Transverse colon (tissue), 4 donors: ENCODE measurements at regions not wholly inside any gene's neighbourhood (a gene's known extent, or its start where the extent isn't known, plus 50 kb on each side); places are given as distances from the start of the nearest gene placed in this dataset.
"Not testable (repeated sequence)": the region's sequence is repeated elsewhere in the genome, so short reads cannot be mapped to it uniquely, and the experiment has no call there.

ENCODE experiments used
- EP300 ChIP-seq: sonication (generic); formaldehyde crosslinking; IDR thresholded peaks from one replicate; pipeline ENCODE4 v1.6.1; 2017; ENCODE audit warnings: antibody characterized with exemption, low read depth
- POLR2A ChIP-seq: fragments of 450-650 bp; IDR thresholded peaks from one replicate; pipeline ENCODE4 v1.6.1; 2016; ENCODE audit warnings: antibody characterized with exemption, mild to moderate bottlenecking, moderate library complexity
- POLR2AphosphoS5 ChIP-seq, 3 donors: sonication (generic); formaldehyde crosslinking; IDR thresholded peaks; one replicate each; pipeline ENCODE4 v1.6.1; 2016; ENCODE audit warnings: antibody characterized with exemption in 3 of 3
- TF ChIP-seq, protein P1 (sequence below), 5 experiments: fragments of 200-600 bp in 3 of 5; fragments of 450-650 bp in 2 of 5; sonication (generic) in 3 of 5; IDR thresholded peaks; 1 replicate in 2 of 5; 2 replicates in 3 of 5; pipeline ENCODE4 v1.5.1; 2016 to 2017; ENCODE audit warnings: antibody characterized with exemption in 5 of 5, inconsistent platforms in 3 of 5, mild to moderate bottlenecking in 2 of 5, moderate library complexity in 1 of 5

DNA sequence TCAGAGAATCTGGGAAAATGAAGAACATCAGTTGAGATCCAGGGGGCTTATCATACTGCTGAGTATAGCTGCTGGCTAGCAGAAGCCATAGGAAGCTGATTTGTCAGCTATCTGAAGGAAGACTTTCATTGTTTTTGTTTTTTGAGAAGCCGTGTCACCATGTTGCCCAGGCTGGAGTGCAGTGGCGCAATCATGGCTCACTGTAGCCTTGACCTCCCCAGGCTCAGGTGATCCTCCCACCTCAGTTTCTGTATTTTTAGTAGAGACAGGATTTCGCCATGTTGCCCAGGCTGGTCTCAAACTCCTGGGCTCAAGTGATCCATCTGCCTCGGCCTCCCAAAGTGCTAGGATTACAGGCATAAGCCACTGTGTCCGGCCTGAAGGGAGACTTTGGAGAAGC lies 101.5 kb upstream of the RHOBTB1 start:
- TF ChIP-seq, protein P1, sequence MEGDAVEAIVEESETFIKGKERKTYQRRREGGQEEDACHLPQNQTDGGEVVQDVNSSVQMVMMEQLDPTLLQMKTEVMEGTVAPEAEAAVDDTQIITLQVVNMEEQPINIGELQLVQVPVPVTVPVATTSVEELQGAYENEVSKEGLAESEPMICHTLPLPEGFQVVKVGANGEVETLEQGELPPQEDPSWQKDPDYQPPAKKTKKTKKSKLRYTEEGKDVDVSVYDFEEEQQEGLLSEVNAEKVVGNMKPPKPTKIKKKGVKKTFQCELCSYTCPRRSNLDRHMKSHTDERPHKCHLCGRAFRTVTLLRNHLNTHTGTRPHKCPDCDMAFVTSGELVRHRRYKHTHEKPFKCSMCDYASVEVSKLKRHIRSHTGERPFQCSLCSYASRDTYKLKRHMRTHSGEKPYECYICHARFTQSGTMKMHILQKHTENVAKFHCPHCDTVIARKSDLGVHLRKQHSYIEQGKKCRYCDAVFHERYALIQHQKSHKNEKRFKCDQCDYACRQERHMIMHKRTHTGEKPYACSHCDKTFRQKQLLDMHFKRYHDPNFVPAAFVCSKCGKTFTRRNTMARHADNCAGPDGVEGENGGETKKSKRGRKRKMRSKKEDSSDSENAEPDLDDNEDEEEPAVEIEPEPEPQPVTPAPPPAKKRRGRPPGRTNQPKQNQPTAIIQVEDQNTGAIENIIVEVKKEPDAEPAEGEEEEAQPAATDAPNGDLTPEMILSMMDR (IDR thresholded peaks at IDR 0.05) = not testable (repeated sequence)
- not testable (repeated sequence) for TF ChIP-seq POLR2AphosphoS5 (IDR thresholded peaks at IDR 0.05); EP300; POLR2A
